ENCODE measurements at regions not wholly inside any gene's neighbourhood (a gene's known extent, or its start where the extent isn't known, plus 50 kb on each side); places are given as distances from the start of the nearest gene placed in this dataset.

DNA sequence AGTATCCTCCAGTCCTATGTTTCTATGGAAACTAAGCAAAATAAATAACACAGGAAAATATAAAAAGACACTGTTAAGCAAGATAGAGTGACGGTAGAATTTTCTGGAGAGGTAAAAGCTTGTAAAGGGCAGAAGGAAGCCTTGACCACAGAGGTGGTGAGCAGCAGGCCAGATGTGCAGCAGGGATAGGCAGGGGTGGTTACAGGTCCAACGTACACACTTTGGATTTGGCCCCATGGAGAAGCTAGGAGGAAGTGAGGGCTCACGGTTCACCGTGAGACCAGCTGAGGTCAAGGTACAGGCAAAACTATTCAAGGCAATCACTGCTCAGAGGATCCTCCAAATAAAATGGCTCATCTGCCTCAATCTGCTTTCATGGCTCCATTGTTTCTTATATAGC lies 242.8 kb downstream of the B3GLCT start:
- peak; percentile 22 for DNase-seq

DNA sequence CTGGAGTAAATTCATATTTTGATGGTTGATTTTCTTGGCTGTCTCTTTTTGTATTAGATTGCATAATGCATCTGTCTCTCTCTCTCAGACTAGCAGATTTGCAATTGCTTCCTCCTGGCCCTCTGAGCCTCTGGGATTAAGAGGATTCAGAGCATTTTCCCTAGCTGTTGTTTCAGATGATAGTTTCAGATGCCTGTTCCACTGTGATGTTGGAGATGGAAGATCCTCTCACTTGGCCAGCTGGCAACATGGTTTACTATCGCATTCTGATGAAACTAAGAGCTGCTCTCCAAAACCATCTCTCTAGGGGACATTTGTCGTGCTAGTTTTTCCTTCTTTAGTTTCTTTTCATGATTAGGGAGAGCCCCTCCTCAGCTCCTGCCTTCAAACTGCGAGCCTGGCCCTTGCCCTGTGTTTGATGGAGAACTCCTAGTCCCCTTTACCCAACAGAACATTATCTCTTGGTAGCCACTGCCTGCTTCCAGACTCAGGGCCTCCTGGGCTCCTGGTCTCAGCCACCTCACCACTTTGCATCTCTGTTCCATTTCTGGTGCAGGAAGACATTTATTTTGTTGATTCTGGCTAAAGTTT lies 244.6 kb downstream of the B3GLCT start:
- DNase-seq = peak; percentile 70

DNA sequence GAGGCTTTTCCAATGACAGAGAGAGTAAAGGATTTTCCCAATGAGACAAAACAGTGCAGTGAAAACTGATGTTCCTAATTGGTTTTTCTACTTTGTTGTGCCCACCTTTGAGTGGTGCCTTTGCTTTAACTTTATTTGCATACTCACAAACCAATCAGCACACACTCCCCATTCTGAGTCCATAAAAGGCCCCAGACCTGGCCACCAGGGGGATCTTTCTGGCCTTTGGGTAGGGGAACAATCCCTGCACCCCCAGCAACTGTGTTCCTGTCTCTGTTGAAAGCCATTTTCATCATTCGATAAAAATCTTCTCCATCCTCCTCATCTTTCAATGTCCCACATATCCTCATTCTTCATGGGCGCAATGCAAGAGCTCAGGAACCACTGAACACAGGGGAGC lies 252.8 kb downstream of the B3GLCT start:
- no peak for DNase-seq

DNA sequence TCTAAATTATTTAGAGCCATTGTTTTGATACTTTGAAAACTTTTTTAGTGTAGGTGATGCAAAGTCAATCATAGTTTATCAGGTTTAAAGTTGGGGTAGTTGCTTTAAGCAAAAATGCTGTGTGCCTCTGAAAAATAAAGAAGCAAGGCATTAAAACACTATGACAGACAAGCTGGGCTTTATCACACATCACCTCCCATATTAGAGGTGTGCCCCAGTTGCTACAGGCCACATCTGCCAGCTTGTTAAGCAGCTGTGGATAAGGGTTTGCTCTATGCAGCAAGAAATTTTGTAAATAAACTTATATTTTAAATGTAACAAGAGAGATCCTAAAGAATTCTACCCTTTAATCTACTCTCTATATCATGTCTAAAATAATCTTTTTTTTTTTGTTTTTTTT lies 255.8 kb downstream of the B3GLCT start:
- no peak for DNase-seq

DNA sequence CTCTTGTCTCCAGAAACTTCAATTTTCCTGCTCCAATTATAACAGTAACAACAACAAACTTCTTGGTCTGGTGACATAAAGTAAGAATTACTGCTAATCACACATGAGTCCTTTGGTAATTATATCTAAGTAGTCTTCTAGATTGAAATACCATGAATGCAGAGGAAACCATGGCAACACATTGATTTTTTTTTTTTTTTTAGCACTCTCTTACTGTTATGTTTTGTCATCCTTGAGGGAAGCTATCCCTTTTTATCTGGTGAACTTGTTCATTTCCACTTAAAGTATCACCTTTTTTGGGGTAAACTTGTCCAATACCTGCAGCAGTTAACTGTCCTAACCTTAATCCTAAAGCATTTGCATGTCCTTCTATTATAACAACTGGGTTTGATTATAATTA lies 256.3 kb downstream of the B3GLCT start:
- DNase-seq = no peak

DNA sequence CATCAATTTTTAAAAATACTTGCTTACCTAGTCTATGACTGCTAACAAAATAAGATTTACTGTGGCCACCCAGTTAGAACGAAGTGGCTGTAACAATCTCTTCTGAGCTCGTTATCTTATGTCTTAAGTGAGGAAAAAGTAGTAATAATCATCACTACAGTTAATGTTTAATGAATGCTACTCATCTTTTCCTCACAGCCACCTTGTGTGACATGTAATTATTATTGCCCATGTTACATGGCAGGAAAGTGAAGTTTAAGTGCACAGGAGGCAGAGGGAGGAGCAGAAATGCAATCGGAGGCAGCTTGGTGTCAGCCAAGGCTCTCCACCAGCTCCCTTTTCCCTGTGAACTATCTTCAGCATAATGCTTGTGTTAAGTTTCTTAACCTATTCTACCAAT lies 260.3 kb downstream of the B3GLCT start:
- no peak for DNase-seq

DNA sequence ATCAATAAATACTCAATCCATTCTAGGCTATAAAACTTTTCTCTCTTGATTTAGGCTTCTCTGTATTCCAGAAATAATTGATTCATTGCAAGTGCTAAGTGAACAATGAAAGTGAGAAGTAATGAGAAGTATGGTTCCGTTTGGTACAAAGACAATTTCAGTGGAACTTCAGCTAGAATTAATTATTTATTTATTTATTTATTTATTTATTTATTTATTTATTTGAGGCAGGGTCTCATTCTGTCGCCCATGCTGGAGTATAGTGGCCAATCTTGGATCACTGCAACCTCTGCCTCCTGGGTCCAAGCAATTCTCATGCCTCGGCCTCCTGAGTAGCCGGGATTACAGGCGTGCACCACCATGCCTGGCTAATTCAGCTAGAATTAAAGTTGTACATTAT lies 262.1 kb downstream of the B3GLCT start:
- DNase-seq = no peak

DNA sequence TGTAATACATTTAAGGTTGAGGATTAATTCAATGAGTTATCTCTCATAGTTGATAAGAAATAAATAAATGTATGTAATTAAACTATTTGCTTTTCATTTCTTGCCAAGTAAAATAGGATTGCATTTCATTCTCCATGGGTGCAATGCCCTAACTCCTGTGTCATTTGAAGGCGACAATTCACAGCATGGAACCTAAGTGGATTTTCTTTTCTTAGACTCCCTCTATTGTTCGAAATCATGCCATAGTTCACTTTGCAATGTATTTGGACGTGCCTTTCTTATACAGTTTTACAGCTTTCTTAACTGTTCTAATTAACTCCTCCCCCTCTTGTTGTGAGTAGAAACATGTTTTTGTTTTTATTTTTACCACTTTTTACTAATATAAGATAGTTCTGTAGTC lies 263.0 kb downstream of the B3GLCT start:
- no peak for DNase-seq

DNA sequence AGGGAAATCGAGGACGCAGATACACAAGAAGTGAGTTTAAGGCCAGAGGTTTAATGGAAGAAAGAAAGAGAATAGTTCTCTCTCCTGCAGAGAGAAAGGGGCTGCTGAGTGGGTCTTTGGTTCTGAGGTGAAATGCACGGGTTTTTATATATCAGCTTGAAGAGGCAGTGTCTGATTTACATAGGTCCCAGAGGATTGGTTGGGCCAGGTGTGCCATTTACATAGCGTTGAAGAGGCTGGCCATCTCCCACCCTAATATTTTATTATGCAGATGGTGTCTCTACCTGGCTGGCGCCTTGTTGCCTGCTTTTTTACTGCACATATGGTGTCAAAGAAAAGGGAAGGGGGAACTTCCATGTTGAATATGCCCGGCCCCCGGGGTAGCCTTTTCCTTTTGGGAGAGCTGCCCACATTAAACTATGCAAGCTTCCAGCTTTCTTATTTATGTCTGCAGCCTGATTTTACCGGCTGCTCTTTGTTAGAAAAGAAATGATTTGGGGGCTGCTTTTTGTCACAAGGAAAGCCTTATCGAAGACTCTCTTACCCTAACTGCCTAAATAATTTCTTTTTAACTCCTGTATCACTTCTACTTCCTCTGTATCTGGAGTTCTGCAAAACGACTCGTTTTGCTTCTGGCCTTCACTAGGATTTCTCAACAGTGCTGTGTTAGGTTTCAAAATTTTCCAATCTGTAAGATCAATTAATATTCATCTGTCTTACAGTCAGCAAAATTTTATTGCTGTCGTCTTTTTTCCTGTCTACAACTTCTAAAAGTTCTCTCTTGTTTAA lies 268.5 kb downstream of the B3GLCT start:
- no peak for DNase-seq

DNA sequence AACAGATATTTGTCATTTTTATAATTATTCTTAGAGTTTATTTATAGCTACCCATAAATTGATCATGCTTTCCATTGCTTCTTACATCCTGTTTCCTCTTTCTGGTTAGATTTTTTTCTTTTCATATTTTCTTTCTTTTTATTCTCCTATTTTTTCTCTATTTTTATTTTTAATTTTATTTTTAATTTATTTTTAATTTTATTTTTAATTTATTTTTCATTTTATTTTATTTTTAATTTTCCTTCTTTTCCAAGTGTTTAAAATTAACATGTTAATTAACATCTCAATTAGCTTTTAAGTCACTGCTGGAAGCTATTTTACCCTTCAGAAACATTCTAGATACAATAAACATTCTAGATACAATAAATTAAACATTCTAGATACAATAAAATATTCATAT lies 269.6 kb downstream of the B3GLCT start:
- no peak for DNase-seq

DNA sequence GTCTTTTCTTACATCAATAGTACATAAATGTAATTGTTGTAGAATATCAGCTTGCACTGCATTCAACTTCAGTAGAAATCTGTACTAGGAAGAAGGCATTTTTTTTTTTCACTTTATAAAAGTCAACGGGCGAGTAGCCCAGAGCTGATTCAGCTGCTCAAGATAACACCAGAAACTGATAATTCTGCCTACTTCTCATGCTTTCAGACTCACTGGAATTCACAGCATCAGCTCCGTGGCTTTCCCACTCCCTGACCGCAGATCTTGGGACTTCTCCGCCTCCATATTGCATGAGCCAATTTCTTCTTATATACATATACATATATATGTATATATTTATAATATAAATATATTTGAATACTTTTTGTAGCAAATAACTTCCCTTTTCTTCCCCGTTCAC lies 263.1 kb upstream of the RXFP2 start:
- no peak for DNase-seq

DNA sequence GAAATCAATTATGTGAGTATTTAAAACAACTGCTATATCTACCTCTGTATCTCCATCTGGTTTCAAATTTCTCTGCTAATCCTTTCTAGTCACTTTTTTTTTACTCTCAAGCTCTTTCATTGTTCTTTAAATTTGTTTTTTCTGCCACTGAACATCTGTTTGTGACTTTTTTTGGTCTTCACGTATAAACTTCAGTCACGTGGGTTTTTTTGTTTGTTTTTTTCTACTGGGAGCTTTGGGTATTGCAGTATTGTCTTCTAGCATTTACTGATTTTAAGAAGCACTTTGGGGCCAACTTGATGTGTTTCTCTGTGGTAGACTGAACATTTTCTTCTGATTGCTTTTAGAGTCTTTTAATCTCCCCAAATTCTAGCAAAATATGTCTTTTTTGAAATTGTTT lies 262.6 kb upstream of the RXFP2 start:
- DNase-seq = no peak

DNA sequence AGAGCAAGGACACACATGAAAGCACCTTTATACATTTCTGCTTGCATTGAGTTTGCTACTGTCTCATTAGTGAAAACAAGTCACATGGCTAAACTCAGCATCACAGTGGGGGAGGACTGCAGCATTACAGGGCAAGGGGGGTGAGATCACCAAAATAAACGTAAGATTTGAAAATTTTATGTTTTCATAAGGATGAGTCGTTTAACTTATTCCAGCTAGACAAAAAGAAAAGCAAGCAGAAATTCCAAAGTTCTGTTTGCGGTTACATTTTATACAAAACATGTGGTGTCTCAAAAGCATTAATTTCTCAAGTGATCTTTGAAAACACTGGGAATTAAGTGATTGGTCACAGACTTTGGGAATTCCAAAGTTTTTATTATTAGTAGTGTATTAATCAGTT lies 261.4 kb upstream of the RXFP2 start:
- DNase-seq = no peak

DNA sequence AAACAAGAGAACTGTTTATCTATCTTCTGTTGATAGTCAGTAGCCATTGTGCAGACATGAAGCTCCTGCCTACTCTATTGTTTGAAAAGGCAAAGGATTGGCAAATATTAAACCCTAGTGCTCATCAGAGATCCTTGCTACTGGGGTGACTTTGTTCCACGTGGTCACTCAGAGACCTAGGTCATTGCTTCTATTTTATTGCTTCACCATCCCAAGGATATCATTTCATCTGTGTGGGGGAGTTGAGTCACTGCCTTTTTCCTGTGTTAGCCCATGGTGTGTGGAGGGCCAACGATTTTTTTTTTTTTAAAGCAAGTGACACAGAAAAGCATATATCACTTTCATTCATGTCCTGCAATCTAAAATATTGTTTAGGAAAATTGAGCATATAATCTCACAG lies 254.1 kb upstream of the RXFP2 start:
- DNase-seq = no peak

DNA sequence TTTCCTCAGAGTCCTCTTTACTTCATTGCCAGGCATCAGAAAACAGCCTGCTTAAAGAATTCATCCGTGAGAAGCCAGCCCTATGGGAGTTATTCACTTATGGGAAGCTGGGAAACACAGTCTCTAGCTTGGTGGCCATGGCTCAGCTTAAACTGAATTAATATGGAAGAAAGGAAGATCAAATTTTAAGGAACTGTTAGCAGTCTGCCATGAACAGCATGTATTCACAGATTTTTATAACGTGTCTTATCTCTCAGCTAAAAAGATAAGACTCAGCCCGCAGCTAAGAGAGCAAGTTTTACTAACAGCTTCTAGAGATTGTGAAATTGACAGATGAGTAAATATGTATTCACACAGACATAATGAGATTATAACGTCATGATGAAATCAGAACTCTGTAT lies 253.7 kb upstream of the RXFP2 start:
- no peak for DNase-seq

DNA sequence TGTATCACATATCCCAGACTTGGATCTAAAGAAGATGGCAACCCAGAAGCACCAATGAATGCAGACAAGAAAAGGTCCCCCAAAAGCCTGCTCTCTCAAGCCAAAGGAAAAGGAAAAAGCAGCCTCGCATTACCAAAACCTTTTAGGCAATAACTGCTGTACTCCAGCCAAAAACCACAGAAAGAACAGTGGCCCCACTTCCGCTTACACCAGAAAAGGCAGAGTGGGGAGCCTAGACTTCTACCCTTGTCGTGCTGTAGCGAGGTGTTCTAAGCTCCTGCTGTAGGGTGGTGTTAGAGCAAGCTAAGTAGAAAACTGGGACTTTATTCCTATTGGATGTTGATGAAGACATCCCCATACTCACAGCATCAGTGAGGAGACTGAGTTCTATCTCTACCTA lies 244.0 kb upstream of the RXFP2 start:
- DNase-seq = no peak

DNA sequence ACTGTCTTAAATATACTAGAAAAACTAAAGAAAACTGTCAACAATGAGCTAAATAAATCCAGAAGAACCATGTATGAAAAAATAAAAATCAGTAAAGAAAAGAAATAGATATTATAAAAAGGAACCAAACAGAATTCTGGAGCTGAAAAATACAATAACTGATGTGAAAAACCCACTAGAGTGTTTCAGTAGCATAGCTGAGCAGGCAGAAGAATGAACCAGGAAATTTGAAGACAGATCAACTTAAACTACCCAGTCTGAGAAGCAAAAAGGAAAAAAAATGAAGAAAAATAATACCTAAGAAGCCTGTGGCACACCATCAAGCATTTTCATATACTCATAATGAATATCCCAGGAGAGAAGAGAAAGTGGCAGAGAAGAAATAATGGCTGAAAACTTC lies 240.1 kb upstream of the RXFP2 start:
- no peak for DNase-seq

DNA sequence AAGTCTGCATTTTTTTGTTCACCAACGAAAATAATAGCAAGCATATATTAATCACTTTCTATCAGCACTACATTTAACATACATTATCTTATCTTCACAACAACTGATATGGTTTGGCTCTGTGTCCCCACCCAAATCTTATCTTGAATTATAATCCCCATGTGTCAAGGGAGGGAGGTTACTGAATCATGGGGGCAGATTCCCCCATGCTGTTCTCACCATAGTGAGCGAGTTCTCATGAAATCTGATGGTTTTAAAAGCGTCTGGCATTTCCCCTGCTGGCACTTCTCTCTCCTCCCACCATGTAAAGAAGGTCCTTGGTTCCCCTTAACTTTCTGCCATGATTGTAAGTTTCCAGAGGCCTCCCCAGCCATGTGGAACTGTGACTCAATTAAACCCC lies 235.7 kb upstream of the RXFP2 start:
- no peak for DNase-seq

DNA sequence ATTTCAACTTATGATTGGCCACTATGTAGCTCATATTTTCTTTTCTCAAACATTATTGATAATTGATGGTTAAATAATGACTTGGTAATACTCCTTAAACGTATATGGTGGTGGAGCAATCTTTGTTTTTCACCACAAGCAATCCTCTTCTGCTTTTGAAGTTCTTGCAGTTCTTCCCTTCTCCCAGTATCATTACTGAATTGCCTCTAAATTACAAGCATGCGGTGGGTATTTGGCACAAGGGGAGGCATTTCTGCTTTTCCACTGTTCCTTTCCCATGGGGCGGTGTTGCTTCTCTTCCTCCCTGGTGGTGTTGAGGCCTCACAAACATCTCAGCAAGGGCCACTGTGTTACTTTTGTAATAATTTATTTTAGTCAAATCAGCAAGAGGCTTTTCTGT lies 234.4 kb upstream of the RXFP2 start:
- DNase-seq = no peak

DNA sequence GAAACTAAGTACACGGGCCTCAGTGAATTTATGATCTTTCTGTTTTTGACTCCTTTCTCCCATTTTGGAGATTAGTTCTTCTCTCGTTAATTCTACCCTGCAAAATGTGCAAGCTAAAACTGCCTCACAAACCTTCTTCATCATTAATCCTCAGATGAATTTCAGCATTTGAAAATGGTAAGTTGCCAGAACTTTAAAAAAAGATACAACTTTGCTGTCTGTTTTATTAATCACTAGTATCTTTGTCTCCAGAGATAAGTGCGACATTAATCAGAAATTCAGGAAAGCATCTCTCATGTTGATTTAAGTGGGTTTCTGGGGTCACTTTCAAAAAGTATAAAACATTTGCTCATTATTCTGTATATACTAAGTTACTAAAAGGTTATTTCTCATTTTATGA lies 227.0 kb upstream of the RXFP2 start:
- DNase-seq = no peak

DNA sequence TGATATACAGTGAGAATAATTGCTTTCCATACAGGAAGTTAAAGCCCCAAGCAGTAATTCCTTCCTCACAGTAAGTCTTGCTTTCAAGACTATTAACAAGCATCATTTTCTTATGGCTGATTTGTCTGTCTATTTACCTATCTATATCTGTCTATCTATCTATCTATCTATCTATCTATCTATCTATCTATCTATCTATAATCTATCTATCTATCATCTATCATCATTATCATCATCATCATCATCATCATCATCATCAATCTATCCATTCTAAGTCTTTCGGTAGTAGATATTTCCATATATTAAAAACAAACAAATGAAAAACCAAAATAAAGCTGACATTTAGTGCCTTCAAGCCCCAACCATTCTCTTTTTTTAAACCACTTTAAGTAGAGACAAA lies 224.4 kb upstream of the RXFP2 start:
- DNase-seq = no peak

DNA sequence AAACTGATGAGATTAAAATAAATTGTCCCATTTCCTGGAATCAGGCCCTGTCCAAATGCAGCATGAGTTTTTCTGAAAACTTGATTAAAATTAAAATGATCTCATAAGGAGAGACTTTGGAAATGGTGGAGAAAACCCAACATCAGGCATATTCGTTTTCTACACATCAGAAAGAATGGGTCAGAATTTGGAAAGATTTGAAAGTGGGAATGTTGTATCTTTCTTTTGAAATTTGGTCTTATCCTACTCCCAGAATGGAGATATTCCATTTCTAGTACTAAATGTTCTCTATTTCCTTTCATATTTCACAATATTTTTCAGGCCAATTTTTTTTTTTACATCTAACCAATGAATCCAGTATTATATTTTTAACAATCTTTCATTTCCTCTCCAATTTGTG lies 223.9 kb upstream of the RXFP2 start:
- no peak for DNase-seq

DNA sequence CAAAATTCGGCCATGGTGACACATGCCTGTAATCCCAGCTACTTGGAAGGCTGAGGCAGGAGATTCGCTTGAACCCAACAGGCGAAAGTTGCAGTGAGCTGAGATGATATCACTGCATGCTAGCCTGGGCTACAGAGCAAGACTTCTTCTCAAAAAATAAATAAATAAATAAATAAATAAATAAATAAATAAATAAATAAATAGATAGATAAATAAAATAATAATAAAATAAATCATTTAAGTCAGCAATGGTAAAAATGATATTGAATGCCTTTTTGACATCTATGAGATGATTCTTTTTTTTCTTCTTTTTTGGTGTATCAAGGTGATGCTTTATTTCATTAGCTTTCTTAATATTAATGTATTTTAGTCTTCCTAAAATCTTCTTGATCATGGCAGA lies 221.7 kb upstream of the RXFP2 start:
- DNase-seq = no peak

DNA sequence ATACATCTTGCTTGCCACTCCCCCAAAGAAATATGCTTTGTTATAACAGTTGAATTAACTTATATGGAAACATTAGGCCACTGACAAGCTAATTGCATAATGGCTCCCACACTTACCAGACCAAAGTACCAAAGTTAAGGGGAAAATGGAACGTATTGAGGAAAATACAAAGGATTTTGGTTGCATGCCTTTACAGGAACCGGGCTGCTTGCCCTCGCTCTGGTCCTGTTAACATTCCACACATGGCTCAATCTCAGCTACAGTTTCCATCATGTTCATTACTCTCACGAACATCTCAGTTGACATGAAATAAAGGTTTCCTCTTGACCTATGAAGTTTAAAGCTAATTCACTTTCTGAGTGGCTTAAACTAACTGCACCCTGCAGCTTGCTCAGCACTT lies 220.7 kb upstream of the RXFP2 start:
- no peak for DNase-seq

DNA sequence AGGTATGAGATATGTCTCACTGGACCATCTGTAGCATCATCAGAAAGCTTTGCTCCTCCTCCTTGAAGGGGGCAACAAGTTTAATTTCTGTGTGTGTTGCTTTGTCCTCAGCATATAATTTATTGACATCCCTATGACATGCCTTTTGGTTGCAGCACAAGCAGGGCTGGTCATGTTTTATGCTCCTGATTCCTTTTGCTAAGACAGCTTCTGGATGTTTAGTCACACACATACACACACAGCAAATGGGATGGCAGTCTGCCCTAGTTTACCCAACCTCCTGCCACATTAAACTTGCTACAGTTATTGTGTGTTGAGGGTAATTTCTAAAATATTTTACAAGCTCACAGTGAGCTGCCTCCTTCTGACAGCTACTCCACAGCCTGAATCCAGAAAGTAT lies 217.9 kb upstream of the RXFP2 start:
- DNase-seq = no peak

Data from right hindlimb (tissue), 1 donor.